CD4-positive, alpha-beta T cell treated with Interleukin-12 subunit alpha and Interleukin-12 subunit beta, for 1 hour (primary cell): ENCODE measurements at regions not wholly inside any gene's neighbourhood (a gene's known extent, or its start where the extent isn't known, plus 50 kb on each side); places are given as distances from the start of the nearest gene placed in this dataset.

Experiments used
- DNase-seq: peaks from one replicate; pipeline ENCODE4 v3.0.0-alpha.2; 2020

- DNase-seq = no peak
Measured at GRCh38 chr18:24840051-24840450, 379.6 kb downstream of the HRH4 start.

- DNase-seq = no peak
Measured at GRCh38 chr18:24840640-24841039, 380.2 kb downstream of the HRH4 start.

- DNase-seq = no peak
Measured at GRCh38 chr18:24841536-24841935, 381.1 kb downstream of the HRH4 start.

- no peak for DNase-seq
Measured at GRCh38 chr18:24843123-24843522, 382.7 kb downstream of the HRH4 start.

- DNase-seq = no peak
Measured at GRCh38 chr18:24846138-24846537, 385.7 kb downstream of the HRH4 start.

- no peak for DNase-seq
Measured at GRCh38 chr18:24850532-24850931, 390.1 kb downstream of the HRH4 start.

- no peak for DNase-seq
Measured at GRCh38 chr18:24853076-24853475, 392.6 kb downstream of the HRH4 start.

- DNase-seq = no peak
Measured at GRCh38 chr18:24860978-24861680, 400.7 kb downstream of the HRH4 start.

- no peak for DNase-seq
Measured at GRCh38 chr18:24862201-24862816, 401.9 kb downstream of the HRH4 start.

- DNase-seq = no peak
Measured at GRCh38 chr18:24868311-24868710, 407.9 kb downstream of the HRH4 start.

- no peak for DNase-seq
Measured at GRCh38 chr18:24868760-24869237, 408.4 kb downstream of the HRH4 start.

GRCh38 chr18:24869285-24869684 is 408.8 kb downstream of the HRH4 start:
- no peak for DNase-seq

- DNase-seq = no peak
Measured at GRCh38 chr18:24875286-24875685, 414.8 kb downstream of the HRH4 start.

GRCh38 chr18:24875777-24876176 is 415.3 kb downstream of the HRH4 start:
- DNase-seq = no peak

GRCh38 chr18:24876266-24876665 is 415.8 kb downstream of the HRH4 start:
- no peak for DNase-seq

GRCh38 chr18:24877066-24877465 is 416.6 kb downstream of the HRH4 start:
- no peak for DNase-seq

GRCh38 chr18:24877546-24877945 is 417.1 kb downstream of the HRH4 start:
- no peak for DNase-seq

GRCh38 chr18:24878289-24878688 is 417.9 kb downstream of the HRH4 start:
- no peak for DNase-seq

GRCh38 chr18:24885276-24885675 is 424.8 kb downstream of the HRH4 start:
- DNase-seq = no peak

- DNase-seq = no peak
Measured at GRCh38 chr18:24894880-24895279, 434.4 kb downstream of the HRH4 start.

GRCh38 chr18:24897461-24897860 is 437.0 kb downstream of the HRH4 start:
- DNase-seq = no peak

- DNase-seq = no peak
Measured at GRCh38 chr18:24910221-24910620, 441.7 kb downstream of the ZNF521 start.

GRCh38 chr18:24913507-24914170 is 438.3 kb downstream of the ZNF521 start:
- no peak for DNase-seq

- DNase-seq = no peak
Measured at GRCh38 chr18:24914171-24914525, 437.8 kb downstream of the ZNF521 start.
